DOHH2 (cell line): ENCODE measurements at regions not wholly inside any gene's neighbourhood (a gene's known extent, or its start where the extent isn't known, plus 50 kb on each side); places are given as distances from the start of the nearest gene placed in this dataset.

Experiments used
- CTCF ChIP-seq: fragments of 200-600 bp; sonication (generic); IDR thresholded peaks from one replicate; pipeline ENCODE4 v1.5.1; 2014; ENCODE audit warnings: antibody characterized with exemption, mild to moderate bottlenecking, low read depth, low read length; ENCODE audit not compliant: poor library complexity, severe bottlenecking
- EZH2phosphoT487 ChIP-seq: fragments of 200-600 bp; sonication (generic); IDR thresholded peaks from 2 replicates; pipeline ENCODE4 v1.6.1; 2017; ENCODE audit warnings: borderline replicate concordance, mild to moderate bottlenecking, antibody characterized with exemption, low read length, moderate library complexity, mixed read lengths

- TF ChIP-seq CTCF (no peak), EZH2phosphoT487 (no peak)
Measured at GRCh38 chr10:118915161-118915560, 114.4 kb upstream of the NANOS1 start.
